Upper lobe of right lung (tissue), 1 donor: ENCODE measurements at regions not wholly inside any gene's neighbourhood (a gene's known extent, or its start where the extent isn't known, plus 50 kb on each side); places are given as distances from the start of the nearest gene placed in this dataset.

Experiments
- ATAC-seq: fragments of 200-7000 bp; cut with Tn5 transposase; one replicate; pipeline ENCODE4 v1.9.1; 2020; ENCODE audit warnings: mild to moderate bottlenecking, moderate library complexity
- DNase-seq: peaks from one replicate; pipeline ENCODE4 v3.0.0-alpha.2; 2020
- H3K27ac ChIP-seq: fragments of 200-600 bp; one replicate; pipeline ENCODE4 v1.8.0; 2022
- H3K27me3 ChIP-seq: fragments of 200-600 bp; one replicate; pipeline ENCODE4 v1.8.0; 2022; ENCODE audit warnings: mild to moderate bottlenecking
- H3K36me3 ChIP-seq: fragments of 200-600 bp; one replicate; pipeline ENCODE4 v1.8.0; 2022
- H3K4me1 ChIP-seq: fragments of 200-600 bp; one replicate; pipeline ENCODE4 v1.8.0; 2022
- H3K4me3 ChIP-seq: fragments of 200-600 bp; one replicate; pipeline ENCODE4 v1.8.0; 2022; ENCODE audit warnings: mild to moderate bottlenecking
- H3K9me3 ChIP-seq: fragments of 200-600 bp; one replicate; pipeline ENCODE4 v1.8.0; 2022
- intact Hi-C: fragments of 100-400 bp; cut with DNase I; formaldehyde crosslinking; loops from one replicate; pipeline ENCODE4 v1.11.0; 2022
- TF ChIP-seq, protein P1 (sequence below): fragments of 200-600 bp; IDR thresholded peaks from one replicate; pipeline ENCODE4 v1.8.0; 2022; ENCODE audit warnings: antibody characterized with exemption
- donor health status: DM: no; HTN: yes; CAD: no; lungs with severe emphysema.

- ATAC-seq (no peak), DNase-seq (no peak)
- no peaks in the 10 kb centered on the region for H3K4me1 ChIP-seq
- H3K9me3 ChIP-seq, result no peaks in the 10 kb centered on the region
- H3K36me3 ChIP-seq, result no peaks in the 10 kb centered on the region
- H3K27me3 ChIP-seq, result no peaks in the 10 kb centered on the region
- no peak overlapping the region for H3K4me3 ChIP-seq
- no peak overlapping the region for H3K27ac ChIP-seq
- intact Hi-C loops, result no loop called here
- TF ChIP-seq, protein P1, sequence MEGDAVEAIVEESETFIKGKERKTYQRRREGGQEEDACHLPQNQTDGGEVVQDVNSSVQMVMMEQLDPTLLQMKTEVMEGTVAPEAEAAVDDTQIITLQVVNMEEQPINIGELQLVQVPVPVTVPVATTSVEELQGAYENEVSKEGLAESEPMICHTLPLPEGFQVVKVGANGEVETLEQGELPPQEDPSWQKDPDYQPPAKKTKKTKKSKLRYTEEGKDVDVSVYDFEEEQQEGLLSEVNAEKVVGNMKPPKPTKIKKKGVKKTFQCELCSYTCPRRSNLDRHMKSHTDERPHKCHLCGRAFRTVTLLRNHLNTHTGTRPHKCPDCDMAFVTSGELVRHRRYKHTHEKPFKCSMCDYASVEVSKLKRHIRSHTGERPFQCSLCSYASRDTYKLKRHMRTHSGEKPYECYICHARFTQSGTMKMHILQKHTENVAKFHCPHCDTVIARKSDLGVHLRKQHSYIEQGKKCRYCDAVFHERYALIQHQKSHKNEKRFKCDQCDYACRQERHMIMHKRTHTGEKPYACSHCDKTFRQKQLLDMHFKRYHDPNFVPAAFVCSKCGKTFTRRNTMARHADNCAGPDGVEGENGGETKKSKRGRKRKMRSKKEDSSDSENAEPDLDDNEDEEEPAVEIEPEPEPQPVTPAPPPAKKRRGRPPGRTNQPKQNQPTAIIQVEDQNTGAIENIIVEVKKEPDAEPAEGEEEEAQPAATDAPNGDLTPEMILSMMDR, result no peak
These were observed 574.4 kb upstream of the SLC10A2 start for GRCh38 chr13:103640606-103641005.

- no peaks in the 10 kb centered on the region for H3K36me3 ChIP-seq
- H3K27me3 ChIP-seq, result no peaks in the 10 kb centered on the region
- no peaks in the 10 kb centered on the region for H3K4me1 ChIP-seq
- no peak overlapping the region for H3K4me3 ChIP-seq
- ATAC-seq, result no peak
- intact Hi-C loops, result no loop called here
- no peak overlapping the region for H3K27ac ChIP-seq
- no peak for DNase-seq
- H3K9me3 ChIP-seq, result no peaks in the 10 kb centered on the region
- TF ChIP-seq, protein P1, result no peak
These were observed 573.1 kb upstream of the SLC10A2 start for GRCh38 chr13:103639326-103639725.

- Histone ChIP-seq H3K27ac (no peak overlapping the region), H3K27me3 (no peaks in the 10 kb centered on the region), H3K36me3 (no peaks in the 10 kb centered on the region), H3K9me3 (no peaks in the 10 kb centered on the region), H3K4me1 (no peaks in the 10 kb centered on the region), H3K4me3 (no peak overlapping the region)
- TF ChIP-seq, protein P1, result no peak
- intact Hi-C loops, result no loop called here
- no peak for DNase-seq
- no peak for ATAC-seq
These were observed 572.5 kb upstream of the SLC10A2 start for GRCh38 chr13:103638706-103639105.

GRCh38 chr13:103634066-103634465, 567.8 kb upstream of the SLC10A2 start:
- no peak for DNase-seq
- intact Hi-C loops, result no loop called here

DNA sequence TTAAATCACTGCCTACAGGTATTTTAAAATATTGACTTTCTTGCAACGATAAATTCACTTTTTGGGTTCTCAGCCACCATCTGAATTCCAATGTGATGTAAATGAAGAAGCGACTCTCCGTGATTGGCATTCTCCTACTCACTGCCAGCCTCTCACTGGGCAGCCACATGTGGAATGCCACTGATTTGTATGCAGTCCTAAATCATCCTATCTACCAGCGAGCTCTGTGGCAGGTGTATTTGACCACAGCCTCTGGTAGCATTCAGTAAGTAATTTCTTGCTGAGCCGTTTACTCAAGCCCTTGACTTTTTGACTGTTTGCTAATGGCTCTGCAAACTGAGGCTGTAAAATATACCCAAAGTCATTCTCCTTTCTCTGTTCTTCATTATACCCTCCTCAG, 559.0 kb upstream of the SLC10A2 start:
- no peaks in the 10 kb centered on the region for H3K36me3 ChIP-seq
- intact Hi-C loops, result no loop called here
- H3K27me3 ChIP-seq, result no peaks in the 10 kb centered on the region
- H3K4me1 ChIP-seq, result no peaks in the 10 kb centered on the region
- H3K9me3 ChIP-seq, result no peaks in the 10 kb centered on the region
- TF ChIP-seq, protein P1, result no peak
- no peak overlapping the region for H3K27ac ChIP-seq
- DNase-seq (no peak), ATAC-seq (no peak)
- no peak overlapping the region for H3K4me3 ChIP-seq

More at GRCh38 chr13:103634066-103634465, 567.8 kb upstream of the SLC10A2 start:
- Histone ChIP-seq H3K27ac (no peak overlapping the region), H3K4me3 (no peak overlapping the region), H3K27me3 (no peaks in the 10 kb centered on the region), H3K9me3 (no peaks in the 10 kb centered on the region), H3K36me3 (no peaks in the 10 kb centered on the region), H3K4me1 (no peaks in the 10 kb centered on the region)
- no peak for ATAC-seq
- TF ChIP-seq, protein P1, result no peak

DNA sequence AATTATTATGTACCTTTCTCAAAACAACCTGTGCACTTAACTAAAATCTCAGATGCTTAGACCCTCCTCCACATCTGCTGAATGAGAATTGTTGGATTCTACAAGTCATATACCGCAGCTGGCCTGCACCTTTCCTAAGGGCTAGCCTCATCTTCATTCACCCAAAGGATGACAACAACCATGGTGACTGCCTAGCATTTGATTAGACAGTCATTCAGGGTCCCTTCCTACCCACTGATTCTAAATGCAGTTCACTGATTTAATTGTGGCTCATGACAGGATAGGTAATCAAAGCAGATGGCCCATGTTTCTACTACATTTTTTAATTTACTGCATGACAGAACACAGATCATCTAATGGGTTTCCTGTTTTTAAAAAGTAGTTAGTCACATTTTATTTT, 551.9 kb upstream of the SLC10A2 start:
- ATAC-seq (no peak), DNase-seq (no peak)
- no peaks in the 10 kb centered on the region for H3K9me3 ChIP-seq
- no peaks in the 10 kb centered on the region for H3K27me3 ChIP-seq
- no peaks in the 10 kb centered on the region for H3K4me1 ChIP-seq
- no peak overlapping the region for H3K27ac ChIP-seq
- no peaks in the 10 kb centered on the region for H3K36me3 ChIP-seq
- no peak overlapping the region for H3K4me3 ChIP-seq
- intact Hi-C loops, result no loop called here
- TF ChIP-seq, protein P1, result no peak
